Left ventricle myocardium inferior (tissue), 1 donor: ENCODE measurements at regions not wholly inside any gene's neighbourhood (a gene's known extent, or its start where the extent isn't known, plus 50 kb on each side); places are given as distances from the start of the nearest gene placed in this dataset.

Experiments used
- DNase-seq: peaks from one replicate; pipeline ENCODE4 v3.0.0-alpha.2; 2020
- H3K27ac ChIP-seq: fragments of 200-600 bp; replicated peaks from 2 replicates; pipeline ENCODE4 v1.8.0; 2021
- H3K27me3 ChIP-seq: fragments of 200-600 bp; 2 replicates; pipeline ENCODE4 v1.8.0; 2021; ENCODE audit warnings: low read depth
- H3K36me3 ChIP-seq: fragments of 200-600 bp; 2 replicates; pipeline ENCODE4 v1.8.0; 2021
- H3K4me1 ChIP-seq: fragments of 200-600 bp; 2 replicates; pipeline ENCODE4 v1.8.0; 2021
- H3K4me3 ChIP-seq: fragments of 200-600 bp; 2 replicates; pipeline ENCODE4 v1.8.0; 2021; ENCODE audit warnings: mild to moderate bottlenecking, moderate library complexity
- H3K9me3 ChIP-seq: fragments of 200-600 bp; replicated peaks from 2 replicates; pipeline ENCODE4 v1.8.0; 2021
- intact Hi-C: fragments of 100-400 bp; cut with micrococcal nuclease; formaldehyde crosslinking; loops from one replicate; pipeline ENCODE4 v1.11.0; 2022
- TF ChIP-seq, protein P1 (sequence below): fragments of 200-600 bp; IDR thresholded peaks from 2 replicates; pipeline ENCODE4 v1.8.0; 2021; ENCODE audit warnings: antibody characterized with exemption, mild to moderate bottlenecking, borderline replicate concordance
- donor health status: DM: no; HTN: yes; CAD: no; lungs with severe emphysema.

DNA sequence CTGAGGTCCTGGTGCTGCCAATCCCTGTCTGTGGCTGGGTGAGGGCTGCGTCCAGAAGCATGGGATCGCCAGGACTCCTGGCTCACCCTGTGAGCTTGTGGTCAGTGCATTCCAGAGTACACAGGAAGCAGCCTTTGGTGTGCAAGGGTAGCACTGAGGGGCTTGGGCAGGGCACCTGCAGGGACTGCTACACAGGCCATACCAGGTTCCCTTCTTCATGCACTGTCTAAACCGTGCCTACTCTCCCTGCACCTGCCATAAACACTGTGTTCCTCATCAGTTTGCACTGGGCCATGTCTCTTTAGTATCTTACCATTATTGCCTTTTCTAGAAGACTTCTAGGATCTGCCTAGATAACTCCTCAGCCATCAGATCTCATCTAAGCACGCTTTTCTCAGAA is 72.8 kb upstream of the NKX2-2 start:
- DNase-seq, result no peak
- TF ChIP-seq, protein P1, sequence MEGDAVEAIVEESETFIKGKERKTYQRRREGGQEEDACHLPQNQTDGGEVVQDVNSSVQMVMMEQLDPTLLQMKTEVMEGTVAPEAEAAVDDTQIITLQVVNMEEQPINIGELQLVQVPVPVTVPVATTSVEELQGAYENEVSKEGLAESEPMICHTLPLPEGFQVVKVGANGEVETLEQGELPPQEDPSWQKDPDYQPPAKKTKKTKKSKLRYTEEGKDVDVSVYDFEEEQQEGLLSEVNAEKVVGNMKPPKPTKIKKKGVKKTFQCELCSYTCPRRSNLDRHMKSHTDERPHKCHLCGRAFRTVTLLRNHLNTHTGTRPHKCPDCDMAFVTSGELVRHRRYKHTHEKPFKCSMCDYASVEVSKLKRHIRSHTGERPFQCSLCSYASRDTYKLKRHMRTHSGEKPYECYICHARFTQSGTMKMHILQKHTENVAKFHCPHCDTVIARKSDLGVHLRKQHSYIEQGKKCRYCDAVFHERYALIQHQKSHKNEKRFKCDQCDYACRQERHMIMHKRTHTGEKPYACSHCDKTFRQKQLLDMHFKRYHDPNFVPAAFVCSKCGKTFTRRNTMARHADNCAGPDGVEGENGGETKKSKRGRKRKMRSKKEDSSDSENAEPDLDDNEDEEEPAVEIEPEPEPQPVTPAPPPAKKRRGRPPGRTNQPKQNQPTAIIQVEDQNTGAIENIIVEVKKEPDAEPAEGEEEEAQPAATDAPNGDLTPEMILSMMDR, result no peak
- no peaks in the 10 kb centered on the region for H3K4me1 ChIP-seq
- peaks cover 74% of the 10 kb centered on the region for H3K27me3 ChIP-seq
- no peak overlapping the region for H3K27ac ChIP-seq
- intact Hi-C loops, result no loop called here
- H3K4me3 ChIP-seq, result no peak overlapping the region
- H3K9me3 ChIP-seq, result no peaks in the 10 kb centered on the region
- no peaks in the 10 kb centered on the region for H3K36me3 ChIP-seq

DNA sequence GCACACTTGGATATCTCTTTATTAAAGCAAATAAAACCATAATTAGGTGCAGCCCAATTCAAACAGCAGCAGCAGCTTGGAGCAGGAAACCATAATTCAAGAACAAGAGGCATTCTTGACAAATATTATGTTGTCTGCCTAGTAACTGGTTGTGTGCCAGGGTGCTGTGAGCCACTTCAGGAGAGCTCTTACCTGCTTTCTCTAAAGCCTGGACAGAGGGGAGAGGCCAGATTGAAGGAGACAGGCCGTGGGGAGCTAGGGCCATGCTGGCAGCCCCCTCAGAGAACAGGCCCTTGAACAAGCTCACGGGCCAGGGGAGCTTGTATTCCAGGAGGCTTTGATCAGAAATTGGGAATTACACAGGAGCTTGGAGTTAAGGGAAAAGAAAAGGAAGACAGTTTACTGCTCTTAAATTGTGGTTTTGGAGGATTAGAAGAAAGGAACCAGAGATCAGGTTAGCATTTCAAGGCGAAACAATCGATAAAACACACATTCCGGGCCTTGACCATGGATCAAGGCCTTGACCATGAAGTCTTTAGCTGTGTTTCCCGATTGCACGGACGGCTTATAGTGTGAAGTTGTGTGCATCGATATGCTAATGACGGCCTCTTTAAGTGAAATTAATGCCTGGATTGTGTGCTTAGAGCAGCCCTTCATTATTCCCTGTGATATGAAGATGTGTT is 69.8 kb upstream of the NKX2-2 start:
- H3K36me3 ChIP-seq, result no peaks in the 10 kb centered on the region
- TF ChIP-seq, protein P1, result no peak
- intact Hi-C loops, result no loop called here
- no peaks in the 10 kb centered on the region for H3K9me3 ChIP-seq
- H3K27ac ChIP-seq, result no peak overlapping the region
- no peaks in the 10 kb centered on the region for H3K4me1 ChIP-seq
- H3K4me3 ChIP-seq, result no peak overlapping the region
- H3K27me3 ChIP-seq, result peaks cover 92% of the 10 kb centered on the region
- DNase-seq, result no peak

DNA sequence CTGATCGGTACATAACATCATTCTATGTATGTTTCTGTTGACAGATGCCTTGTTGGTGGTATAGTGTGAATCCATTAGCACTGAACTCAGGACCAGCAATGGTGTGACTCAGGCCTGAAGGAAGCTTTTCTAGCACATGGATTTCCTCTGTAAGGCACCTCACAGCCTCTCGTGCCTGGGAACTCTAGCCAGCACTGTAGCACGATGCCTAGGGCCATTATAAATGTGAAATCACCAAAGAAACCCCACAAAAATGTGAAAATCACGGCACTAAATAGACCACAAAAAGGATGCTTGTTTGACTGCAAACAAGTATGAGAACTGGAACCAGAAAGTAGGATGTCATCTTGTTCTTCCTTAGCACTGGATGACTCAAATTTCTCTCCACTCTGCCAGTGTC is 63.7 kb upstream of the NKX2-2 start:
- Histone ChIP-seq H3K4me3 (no peak overlapping the region), H3K27ac (no peak overlapping the region), H3K36me3 (no peaks in the 10 kb centered on the region), H3K9me3 (no peaks in the 10 kb centered on the region), H3K4me1 (no peaks in the 10 kb centered on the region), H3K27me3 (peaks cover 82% of the 10 kb centered on the region)
- DNase-seq, result no peak
- intact Hi-C loops, result no loop called here
- TF ChIP-seq, protein P1, result no peak

DNA sequence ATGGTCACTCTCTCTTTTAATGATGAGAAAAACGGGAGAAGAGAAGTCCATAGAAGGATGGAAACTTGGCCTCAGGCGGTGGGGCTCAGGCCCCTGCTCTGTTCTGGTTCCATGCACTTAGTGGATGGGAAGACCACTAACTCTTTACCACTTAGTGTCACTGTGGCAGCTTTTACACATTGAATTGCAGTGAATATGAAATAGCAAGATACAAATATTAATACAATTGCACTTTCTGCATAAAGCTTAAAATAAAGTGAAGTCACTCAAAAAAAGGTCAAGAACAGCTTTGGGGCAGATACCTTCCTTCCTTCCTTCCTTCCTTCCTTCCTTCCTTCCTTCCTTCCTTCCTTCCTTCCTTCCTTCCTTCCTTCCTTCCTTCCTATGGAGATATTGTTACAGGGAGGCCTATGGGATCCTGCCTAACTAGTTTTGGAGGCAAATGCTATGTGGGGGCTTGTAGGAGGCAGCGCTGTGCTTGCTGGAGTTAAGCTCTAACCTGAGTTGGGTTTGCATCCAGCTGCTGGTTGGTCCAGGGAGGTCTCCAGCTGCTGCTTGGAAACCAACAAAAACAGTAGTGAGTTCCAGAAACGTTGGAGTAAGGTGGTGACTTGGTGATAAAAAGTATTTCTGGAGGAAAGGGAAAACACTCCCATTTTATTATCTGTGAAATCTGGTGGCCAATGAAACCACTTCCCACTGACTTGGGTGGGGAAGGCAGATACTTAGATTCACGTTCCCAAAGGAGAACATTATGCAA is 62.3 kb upstream of the NKX2-2 start:
- no peaks in the 10 kb centered on the region for H3K9me3 ChIP-seq
- intact Hi-C loops, result no loop called here
- H3K4me3 ChIP-seq, result no peak overlapping the region
- TF ChIP-seq, protein P1, result no peak
- no peak for DNase-seq
- no peak overlapping the region for H3K27ac ChIP-seq
- no peaks in the 10 kb centered on the region for H3K36me3 ChIP-seq
- H3K4me1 ChIP-seq, result no peaks in the 10 kb centered on the region
- H3K27me3 ChIP-seq, result peaks cover 79% of the 10 kb centered on the region

DNA sequence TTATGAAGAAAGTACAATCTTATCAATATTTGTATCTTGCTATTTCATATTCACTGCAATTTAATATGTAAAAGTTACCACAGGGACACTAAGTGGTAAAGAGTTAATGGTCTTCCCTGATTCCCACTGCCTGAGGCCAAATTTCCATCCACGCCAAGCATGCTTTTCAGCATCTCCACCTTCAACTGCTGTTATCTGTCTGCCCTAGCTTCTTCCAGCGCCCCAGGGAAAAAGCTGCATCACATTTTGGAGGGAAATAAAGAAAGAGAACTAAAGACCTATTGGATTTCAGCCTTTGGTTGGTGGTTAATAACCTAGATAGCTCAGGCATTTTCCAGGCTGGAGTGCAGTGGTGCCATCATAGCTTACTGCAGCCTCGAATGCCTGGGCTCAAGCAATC is 61.3 kb upstream of the NKX2-2 start:
- H3K4me3 ChIP-seq, result no peak overlapping the region
- H3K27ac ChIP-seq, result no peak overlapping the region
- H3K36me3 ChIP-seq, result no peaks in the 10 kb centered on the region
- peaks cover 78% of the 10 kb centered on the region for H3K27me3 ChIP-seq
- H3K4me1 ChIP-seq, result no peaks in the 10 kb centered on the region
- H3K9me3 ChIP-seq, result no peaks in the 10 kb centered on the region
- intact Hi-C loops, result no loop called here
- no peak for DNase-seq
- TF ChIP-seq, protein P1, result no peak
